Activated T-helper 9 cell treated with anti-CD3 and anti-CD28 coated beads, Interleukin-2, amount 50 U/mL, for 16 hours (primary cell): ENCODE measurements at regions not wholly inside any gene's neighbourhood (a gene's known extent, or its start where the extent isn't known, plus 50 kb on each side); places are given as distances from the start of the nearest gene placed in this dataset.

Experiments
- DNase-seq: peaks from one replicate; pipeline ENCODE4 v3.0.0-alpha.2; 2020; ENCODE audit warnings: low read depth

DNA sequence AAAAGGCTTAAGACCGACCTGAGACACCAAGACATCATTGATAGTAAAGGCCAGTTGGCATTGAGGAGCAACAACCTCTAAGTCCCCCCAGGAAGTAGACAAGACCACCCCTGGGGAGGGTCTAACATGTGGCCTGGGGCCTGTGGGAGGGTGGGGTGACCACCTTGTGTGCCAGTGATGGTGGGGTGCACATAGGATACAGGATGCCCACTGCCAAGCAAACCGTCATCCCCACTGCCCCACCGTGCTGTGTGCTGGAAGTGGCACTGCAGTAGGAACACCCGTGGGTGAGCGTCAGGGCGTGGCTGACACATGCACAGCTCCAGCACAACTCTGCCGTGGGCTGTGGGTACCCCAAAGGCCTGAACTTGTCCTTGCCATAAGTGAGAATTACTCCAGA lies 84.3 kb upstream of the LGALSL start:
- no peak for DNase-seq

DNA sequence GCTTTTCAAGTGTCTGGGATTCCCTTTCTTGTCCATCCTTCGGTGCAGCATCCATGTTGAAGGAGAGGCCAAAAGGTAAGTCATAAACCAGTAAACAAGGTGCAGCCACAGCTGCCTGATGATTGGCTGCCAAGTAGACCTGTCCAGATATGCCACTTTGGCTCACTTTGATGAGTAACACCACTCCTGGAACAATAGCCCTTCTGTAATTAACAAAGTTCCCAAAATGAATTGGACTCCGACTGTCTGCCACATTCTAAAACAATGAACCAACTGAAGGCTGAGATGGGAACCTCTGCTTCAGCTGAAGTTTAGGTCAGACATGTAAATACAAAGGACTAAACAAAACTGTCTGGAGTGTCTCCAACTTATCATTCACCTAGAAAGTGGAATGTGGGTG lies 82.2 kb upstream of the LGALSL start:
- DNase-seq, result no peak

DNA sequence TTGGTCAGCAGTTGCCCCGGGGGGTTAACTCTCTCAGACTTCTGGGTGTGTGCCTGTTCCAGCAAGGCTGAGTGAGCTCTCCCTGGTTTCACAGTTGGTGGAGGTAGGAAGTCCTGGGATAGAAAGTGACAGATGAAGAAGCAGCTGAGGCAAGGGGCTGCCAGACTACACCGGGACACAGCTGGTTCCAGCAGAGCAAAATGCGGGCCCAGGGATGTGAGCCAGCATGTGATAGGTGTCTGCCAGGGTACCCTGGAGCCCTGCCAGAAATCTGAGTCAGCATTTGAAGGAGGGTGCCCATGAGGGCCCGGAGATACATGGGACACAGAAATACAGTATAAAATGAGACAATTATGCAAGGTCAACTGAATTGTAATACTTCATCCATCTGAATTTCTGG lies 79.3 kb upstream of the LGALSL start:
- no peak for DNase-seq

DNA sequence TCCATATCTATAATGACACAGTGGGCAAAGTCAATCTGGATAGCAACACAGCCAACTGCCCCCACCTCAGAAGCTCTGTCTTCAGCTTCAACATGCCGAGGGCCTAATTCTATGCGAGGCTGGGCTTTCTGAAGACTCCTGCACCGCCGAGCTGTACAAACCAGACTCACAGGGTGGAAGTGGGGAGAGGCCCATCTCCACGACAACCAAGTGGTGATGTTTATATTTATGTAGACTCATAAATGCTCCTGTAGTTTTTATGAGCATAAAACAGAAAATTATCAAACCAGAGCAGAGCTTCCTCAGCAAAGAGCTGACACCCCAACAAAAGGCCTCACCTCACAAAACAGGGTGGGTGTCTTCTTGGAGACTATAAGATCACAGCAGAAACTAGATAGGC lies 77.0 kb upstream of the LGALSL start:
- DNase-seq, result no peak

DNA sequence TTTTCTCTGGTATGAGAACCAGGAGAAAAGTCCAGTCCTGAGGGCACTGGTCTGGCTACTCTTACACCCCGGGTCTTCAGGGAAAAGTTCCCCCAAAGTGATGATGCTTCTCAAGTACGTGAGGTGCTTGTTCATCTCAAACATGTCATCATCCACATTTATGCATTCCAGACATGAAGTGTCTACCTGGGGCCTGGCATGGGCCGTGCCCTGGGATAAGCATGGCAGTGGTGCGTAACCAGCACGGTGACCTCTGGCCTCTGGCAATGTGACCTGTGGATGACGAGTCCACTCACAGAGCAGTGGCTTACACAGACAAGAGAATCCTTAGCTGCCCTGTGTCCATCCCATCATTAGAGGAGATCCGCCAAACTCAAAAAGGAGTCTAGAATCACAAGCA lies 74.8 kb upstream of the LGALSL start:
- DNase-seq, result no peak

DNA sequence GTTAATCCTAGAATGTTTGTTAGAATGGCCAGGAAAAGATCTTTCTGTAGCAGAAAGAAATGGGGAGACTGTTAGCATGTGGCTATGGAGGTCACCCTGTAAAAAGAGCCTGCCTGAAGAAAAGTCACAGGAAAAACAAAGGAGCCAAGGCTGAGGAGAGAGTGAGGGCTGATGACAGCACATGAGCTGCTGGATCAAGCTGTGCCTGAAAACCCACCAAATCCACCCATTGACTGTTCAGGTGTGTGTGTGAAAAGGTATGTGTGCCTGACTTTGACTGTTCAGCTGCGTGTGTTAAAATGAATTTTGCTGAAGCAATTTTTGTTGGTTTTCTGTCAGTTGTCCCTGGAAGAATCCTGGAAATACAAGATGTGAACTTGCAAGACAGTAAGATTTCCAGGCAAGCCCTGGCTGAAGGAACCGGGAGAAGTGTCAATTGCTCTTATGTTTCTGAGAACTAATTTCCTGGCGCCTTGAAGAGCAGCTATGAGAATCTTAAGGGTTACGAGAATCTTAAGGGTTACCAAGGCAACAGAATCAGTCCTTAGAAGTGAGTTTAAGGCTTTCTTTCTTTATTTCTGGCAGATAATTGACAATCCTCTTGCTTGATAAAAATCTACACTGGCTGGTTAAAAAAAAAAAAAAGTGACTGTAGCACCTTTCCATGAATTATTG lies 73.0 kb upstream of the LGALSL start:
- DNase-seq, result no peak

DNA sequence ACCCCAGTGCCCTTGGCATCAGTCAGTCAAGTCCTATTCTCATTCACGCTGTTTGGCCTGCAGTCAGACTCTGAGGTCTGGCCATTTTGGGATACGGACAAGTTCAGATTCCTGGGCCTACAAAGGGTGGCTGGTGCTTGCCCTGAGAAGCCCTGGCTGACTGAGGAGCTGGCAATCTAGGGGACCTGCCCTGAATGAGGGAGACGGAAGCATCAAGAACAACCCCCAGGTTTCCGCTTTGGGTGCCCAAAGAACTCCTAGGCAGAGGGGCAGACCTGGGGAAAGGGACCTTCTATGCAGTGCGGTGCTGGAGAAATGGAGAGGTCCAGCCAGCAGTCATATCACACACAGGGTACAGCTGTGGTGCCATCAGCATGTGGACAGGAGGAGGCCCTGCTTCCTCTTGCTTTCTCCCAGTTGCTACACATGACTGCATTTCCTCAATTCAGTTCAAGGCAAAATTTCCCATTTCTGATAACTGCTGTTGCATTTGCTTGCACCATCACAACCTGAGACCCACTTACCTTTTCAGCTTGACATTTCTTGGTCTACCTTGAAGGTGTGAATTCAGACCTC lies 70.9 kb upstream of the LGALSL start:
- no peak for DNase-seq

DNA sequence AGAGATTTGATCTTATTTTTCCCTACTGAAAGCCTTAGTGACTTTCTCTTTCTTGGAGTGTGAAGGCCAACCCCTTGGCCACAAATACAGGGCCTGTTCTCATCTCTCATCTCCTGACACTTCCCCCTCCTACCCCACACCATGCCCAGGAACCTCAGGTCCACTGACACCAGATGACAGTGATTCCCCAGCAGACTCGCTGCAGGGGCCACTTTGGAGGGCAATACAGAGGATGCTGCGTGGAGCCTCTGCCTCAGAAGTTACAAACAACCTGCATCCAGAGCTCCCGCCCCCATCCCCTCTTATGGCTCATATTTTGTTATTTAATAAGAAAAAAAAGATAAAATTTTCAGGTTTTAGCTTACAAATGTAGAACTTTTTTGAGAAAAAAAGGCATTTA lies 70.1 kb upstream of the LGALSL start:
- no peak for DNase-seq

DNA sequence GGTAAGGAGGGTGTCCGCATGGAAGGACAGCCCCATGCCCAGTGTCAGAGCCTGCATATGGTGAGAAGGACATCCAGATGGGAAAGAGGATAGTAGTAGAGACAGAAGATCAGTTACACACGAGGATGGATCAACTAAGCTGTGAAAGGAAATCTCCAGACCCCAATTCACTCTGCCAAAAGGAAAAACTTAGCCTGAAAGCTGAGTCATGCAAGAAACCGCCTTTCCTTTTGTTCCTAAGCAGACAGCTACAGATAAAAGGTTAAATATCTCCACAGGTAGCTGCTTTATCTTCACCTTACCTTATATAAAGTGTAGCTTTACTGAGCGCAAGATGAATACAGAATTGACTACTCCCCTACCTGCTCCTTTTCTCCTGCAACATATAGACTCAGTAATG lies 67.3 kb upstream of the LGALSL start:
- no peak for DNase-seq

DNA sequence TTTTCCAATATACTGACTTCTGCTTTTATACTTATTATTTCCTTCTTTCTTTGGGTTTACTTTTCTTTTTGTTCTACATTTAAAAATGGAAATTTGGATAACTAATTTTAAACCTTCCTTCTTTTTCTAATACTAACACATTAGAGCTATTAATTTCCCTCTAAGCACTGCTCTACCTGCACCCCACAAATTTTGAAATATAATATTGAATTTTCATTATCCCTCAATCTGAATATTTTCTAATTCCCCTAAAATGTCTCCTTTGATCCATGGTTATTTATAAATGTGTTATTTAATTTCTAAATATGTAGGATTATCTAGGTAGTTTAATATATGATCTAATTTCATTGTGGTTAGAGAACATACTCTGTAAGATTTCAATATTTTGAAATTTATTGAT lies 63.4 kb upstream of the LGALSL start:
- no peak for DNase-seq

DNA sequence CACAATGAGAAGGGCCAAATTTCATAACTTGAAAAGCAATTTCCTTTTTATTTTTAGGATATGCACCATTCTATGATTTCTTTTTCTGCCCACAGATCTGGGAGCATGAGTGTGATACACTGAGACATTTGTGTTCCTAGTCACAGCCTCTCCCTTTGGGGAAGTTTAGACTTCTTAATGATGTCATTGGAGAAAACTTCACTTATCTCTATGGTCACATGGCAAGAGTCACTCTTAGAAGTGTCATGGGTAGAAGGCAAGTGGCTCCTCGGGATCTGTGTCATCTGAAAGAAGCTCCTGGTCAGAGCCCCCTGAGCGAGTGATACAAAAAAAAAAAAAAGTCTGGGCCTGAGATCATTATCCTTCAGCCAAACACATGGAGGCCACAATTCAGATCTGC lies 62.5 kb upstream of the LGALSL start:
- no peak for DNase-seq

DNA sequence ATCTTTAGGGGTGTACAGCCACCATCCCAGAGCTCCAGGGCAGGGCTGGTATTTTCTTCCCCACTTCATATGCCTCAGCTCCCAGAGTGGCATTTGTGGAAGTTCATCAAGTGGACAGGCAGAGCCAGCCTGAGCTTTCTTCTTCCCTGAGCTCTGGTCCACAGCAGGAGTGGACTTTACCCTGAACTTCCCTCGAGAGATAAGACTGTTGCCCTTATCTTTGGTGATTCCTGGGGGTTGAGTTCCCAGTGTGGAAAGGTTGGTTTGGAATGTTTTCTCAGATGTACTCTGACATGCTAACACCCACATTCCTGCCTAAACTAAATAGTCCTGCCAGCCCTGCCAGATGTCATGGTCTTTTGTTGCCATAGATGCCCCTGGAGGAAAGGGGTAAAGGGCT lies 62.0 kb upstream of the LGALSL start:
- no peak for DNase-seq

DNA sequence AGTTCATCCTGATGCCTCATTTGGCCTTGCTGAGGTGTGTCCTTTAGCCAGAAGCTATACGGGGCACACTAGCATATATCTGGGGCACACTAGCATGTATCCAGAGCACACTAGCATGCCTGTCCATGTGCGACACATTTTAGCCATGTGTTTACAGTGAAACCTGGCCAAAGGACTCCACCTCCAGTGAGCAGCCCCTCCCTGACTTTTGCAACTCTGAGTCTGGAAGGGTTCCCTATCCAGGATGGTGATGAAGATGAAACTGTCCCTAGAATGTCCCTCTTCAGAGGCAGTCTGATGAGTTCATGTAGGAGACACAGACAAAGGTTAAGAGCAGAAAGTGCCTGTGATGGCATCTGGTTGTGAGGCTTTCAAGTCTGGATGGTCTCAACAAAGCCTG lies 61.4 kb upstream of the LGALSL start:
- no peak for DNase-seq

DNA sequence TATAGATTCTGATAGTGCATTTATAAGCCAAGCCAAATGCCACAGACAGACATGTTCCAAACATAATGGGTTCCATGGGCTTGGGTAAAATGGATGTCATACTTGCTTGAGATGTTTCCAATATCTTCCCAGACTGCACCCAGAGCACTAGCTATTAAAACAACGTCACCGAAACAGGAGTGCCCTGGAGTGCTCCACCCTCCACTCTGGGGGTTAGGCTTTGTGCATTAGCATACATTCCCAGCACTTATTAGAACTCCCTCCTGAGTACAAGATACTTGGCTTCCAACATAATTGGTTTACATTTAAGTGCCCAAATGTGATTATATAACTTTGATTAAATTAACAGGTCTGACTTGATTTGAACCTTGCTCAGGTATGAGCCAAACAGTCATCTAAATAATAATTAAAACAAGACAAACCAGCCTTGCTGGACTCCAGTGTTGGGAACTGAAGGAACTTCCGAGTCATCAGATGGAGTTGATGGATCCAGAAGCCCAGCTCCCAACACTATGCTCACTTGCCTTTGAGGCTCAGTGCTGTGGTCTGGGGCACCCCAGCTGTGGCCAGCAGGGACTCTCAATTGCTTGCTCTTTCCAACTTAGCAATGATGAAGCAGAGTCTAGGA lies 60.5 kb upstream of the LGALSL start:
- DNase-seq, result no peak

DNA sequence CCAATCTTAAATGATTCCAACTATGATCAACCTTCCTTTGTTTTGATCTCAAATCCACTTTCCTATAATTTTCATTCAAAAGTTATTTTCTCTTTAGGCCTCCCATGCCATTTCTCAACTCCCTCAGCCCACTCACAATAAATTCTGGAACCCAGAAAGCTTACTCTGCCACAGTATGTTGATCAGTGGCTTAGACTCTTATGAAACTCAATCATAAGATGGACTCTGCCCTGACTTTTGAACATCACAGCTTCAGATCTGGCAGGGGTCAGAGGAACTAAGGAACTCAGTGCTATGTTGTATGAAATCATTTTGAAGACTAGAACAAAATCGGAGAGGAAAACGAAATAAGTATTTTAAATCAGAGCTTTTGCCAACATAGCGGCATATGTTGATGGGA lies 59.8 kb upstream of the LGALSL start:
- no peak for DNase-seq

DNA sequence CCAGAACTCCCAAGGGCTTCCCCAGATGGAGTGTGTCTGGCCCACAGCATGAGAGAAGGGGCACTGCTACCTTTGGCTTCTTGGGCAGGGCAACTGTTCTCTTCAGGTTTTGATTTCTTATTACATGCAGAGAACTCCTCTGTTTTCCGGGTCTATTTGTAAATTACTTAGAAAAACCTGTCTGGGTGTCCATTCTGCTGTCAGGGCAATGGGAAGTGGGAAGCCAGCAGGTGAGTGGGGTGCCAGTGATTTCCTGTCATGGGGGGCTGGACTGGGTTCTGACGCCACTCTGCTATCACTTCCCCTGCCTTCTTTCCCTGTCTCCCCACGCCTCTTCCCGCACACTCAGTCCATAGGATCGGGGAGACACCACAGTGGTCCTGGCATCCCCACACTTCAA lies 58.0 kb upstream of the LGALSL start:
- no peak for DNase-seq

DNA sequence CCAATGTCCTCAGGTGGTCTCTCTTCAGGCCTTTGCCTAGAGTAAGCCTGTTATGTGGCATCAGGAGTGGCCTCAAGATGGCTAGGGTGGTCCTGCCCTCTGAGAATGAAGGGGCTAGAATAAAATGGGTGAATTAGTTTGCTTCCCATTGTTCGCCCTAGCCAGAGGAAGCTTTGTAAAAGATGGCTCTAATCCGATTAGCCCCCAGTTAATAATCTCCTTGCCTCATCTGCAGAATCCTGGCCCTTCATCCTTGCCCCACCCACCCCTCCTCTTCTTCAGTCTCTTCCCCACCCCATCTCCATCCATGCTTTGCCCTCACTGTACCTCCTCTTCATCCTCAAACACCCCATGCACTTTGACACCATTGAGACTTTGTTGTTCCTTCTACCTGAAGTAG lies 57.4 kb upstream of the LGALSL start:
- no peak for DNase-seq

DNA sequence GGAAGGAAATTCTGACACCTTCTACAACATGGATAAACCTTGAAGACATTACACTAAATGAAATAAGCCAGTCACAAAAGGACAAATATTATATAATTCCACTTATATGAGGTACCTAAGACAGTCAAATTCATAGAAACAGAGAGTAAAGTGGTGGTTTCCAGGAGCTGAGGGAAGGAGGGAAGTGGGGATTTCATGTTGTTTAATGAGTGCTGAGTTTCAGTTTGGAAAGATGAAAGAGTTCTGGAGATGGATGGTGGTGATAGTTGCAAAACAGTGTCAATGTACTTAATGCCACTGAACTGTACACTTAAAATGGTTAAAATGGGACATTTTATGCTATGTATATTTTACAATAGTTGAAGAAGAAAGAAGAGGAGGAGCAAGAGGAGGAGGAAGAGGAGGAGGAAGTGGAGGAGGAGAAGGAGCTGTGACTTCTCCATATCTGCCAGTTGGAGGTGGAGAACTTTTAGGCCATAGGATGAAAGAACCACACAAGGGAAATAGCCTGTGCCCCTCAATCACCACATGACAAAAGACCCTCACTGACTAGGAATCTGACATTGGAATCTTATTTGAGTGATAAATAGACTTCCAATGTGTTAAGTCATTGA lies 55.3 kb upstream of the LGALSL start:
- DNase-seq, result no peak

DNA sequence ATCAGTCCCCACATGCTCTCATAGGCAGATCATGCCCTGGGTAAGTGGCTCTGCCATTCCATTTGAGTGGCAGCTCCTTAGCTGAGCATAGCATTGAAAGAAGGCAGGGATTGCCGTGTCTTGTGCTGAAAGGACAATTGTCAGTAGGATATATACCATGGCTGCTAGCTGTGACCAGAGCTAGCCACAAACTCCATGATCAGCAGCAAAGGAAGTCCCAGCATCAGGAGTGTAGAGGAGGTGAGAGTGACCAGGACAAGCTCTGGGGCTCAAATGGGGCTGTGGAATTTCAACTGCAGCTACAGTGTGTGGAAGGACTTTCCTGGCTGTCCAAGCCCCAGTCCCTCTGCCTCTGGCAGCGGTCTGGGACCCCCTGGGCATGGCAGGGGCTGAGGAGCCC lies 54.4 kb upstream of the LGALSL start:
- no peak for DNase-seq

DNA sequence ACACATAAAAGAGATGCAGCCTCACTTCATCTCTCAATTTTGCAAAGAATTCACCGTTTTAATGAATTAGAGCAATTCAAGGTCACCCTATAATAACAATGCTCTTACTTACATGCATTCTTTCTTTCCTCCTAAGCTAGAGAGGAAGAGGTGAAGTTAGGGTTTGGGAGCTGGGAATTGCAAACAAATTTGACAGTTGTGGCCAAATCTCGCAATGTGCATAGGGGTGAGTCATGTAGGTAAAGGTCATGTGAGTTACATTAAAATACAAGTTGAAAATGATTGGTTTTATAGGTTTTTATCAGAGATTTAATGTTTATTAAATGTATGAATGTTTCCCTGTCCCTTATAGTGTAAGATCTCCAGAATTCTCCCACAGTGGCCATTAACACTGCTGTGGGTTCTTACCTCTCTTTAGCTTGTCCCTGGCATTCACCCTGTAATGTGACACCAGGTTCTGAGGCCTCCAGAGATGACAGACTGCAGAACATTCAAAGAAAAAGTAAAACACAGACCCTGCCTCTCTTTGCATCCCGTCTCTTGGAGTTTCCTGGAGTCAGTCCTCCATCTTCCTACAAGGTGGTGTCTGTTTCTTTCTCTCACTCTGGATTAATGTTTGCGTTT lies 53.7 kb upstream of the LGALSL start:
- DNase-seq, result no peak

DNA sequence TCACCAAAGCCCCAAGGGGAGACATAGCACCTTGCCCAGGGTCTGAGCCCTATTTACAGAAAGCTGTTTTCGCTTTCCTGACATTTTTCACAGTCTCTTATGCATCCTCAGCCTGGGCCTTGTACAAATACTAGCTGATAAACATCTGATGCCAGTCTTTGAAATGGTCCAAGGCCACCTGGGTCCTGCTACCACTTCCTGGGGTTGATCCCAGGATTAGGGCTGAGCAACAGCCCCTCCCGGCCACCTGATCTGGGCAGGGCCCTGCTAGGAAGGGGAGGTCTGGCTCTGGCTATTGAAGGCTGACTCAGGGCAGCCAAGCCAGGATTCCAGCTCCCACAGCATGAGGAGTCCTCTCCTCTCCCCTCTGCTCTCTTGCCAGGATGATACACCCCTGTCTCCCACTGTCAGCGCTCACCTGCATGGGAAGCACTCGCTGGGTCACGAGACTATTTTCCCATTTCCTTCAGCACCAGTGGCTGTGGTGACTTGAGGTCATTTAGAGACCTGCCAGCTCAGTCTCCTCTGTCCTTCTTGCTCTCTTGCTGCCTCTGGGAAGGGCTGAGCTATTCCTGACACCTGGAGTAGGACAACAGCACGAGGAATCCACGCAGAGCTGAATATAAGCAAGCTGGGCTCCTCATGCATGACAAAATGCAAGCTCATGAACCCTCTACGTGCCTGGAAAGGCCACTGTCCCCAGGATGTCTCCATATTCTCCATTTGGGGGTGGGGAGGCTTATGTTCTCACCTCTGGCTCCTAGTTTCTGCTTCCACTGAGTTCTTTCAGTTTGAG lies 53.0 kb upstream of the LGALSL start:
- DNase-seq, result no peak

DNA sequence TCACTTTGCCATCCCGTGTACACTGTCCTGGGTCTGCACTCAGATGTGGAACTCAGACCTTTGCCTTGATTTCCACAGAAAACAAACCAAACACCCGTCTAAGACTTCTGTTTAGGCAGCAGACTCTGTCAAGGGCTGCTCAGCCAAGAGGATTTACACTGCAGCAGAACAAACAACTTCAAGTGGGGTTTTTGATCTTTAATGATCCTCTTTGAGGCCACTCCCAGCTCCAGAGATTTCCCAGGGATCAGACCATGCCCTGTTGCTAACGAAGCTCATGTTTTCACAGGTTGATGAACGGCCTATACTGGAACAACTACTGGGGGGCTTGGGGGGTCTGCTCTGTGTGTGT lies 52.5 kb upstream of the LGALSL start:
- DNase-seq, result no peak
